MCF 10A (cell line): ENCODE measurements at regions not wholly inside any gene's neighbourhood (a gene's known extent, or its start where the extent isn't known, plus 50 kb on each side); places are given as distances from the start of the nearest gene placed in this dataset.

ENCODE experiments used
- BruUV-seq: library from RNA; stranded (reverse); fragments of 400-500 nt; replicated peaks from 2 replicates; lab custom pipeline; 2021; lab: Mats Ljungman, UMichigan
- CTCF ChIA-PET: fragments of 300-600 bp; sonication (Branson Sonifier 250); formaldehyde crosslinking; extraction: SDS; loops from one replicate; lab custom pipeline; 2021; ENCODE audit warnings: antibody characterized with exemption, inconsistent platforms; lab: Yijun Ruan, JAX
- POLR2A ChIA-PET: fragments of 300-600, 350-650 bp; sonication (Branson Sonifier 250); formaldehyde crosslinking; extraction: SDS; loops from one replicate; lab custom pipeline; 2020; ENCODE audit warnings: antibody characterized with exemption, inconsistent platforms; lab: Yijun Ruan, JAX
- DNase-seq: peaks from one replicate; pipeline ENCODE4 v3.0.0-alpha.2; 2018; ENCODE audit not compliant: unreplicated experiment
- H3K27ac Mint-ChIP-seq: one replicate; pipeline ENCODE4 v1.8.0; 2022; ENCODE audit warnings: mild to moderate bottlenecking, low read depth, mixed read lengths; ENCODE audit not compliant: unreplicated experiment
- H3K27me3 Mint-ChIP-seq: one replicate; pipeline ENCODE4 v1.8.0; 2022; ENCODE audit warnings: mixed read lengths; ENCODE audit not compliant: insufficient read depth, unreplicated experiment
- H3K36me3 Mint-ChIP-seq: one replicate; pipeline ENCODE4 v1.8.0; 2022; ENCODE audit warnings: mild to moderate bottlenecking, moderate library complexity, mixed read lengths; ENCODE audit not compliant: insufficient read depth, unreplicated experiment
- H3K4me1 Mint-ChIP-seq: one replicate; pipeline ENCODE4 v1.8.0; 2022; ENCODE audit warnings: mixed read lengths; ENCODE audit not compliant: insufficient read depth, unreplicated experiment
- H3K4me3 Mint-ChIP-seq: one replicate; pipeline ENCODE4 v1.8.0; 2022; ENCODE audit warnings: mild to moderate bottlenecking, moderate library complexity, mixed read lengths; ENCODE audit not compliant: unreplicated experiment
- H3K9me3 Mint-ChIP-seq: one replicate; pipeline ENCODE4 v1.8.0; 2022; ENCODE audit warnings: mixed read lengths; ENCODE audit not compliant: unreplicated experiment
- CTCF ChIP-seq: fragments of 200-600 bp; IDR thresholded peaks from one replicate; pipeline ENCODE4 v1.8.0; 2022; ENCODE audit warnings: antibody characterized with exemption, mild to moderate bottlenecking; ENCODE audit not compliant: unreplicated experiment
- intact Hi-C: fragments of 100-400 bp; cut with micrococcal nuclease; formaldehyde crosslinking; loops from 2 replicates; pipeline ENCODE4 v1.14.1; 2022

GRCh38 chr2:58636872-58637271 is 395.7 kb upstream of the FANCL start:
- ChIA-PET POLR2A (interaction anchor here (0.6 kb wide), 1 partner anchor 20 kb away, joined by 3 read pairs; no protein-coding TSS in a partner anchor), CTCF (no interaction called here)
- Mint-ChIP-seq H3K27me3 (no peaks in the 10 kb centered on the region), H3K27ac (no peak overlapping the region), H3K9me3 (no peaks in the 10 kb centered on the region), H3K4me1 (peaks cover 25% of the 10 kb centered on the region), H3K4me3 (no peak overlapping the region), H3K36me3 (no peaks in the 10 kb centered on the region)
- DNase-seq, result no peak
- intact Hi-C loops, result no loop called here
- TF ChIP-seq CTCF, result no peak
- no TSS peak for BruUV-seq

GRCh38 chr2:58635801-58636375 is 394.8 kb upstream of the FANCL start:
- Mint-ChIP-seq H3K27ac (no peak overlapping the region), H3K9me3 (no peaks in the 10 kb centered on the region), H3K36me3 (no peaks in the 10 kb centered on the region), H3K4me1 (peaks cover 25% of the 10 kb centered on the region), H3K4me3 (no peak overlapping the region), H3K27me3 (no peaks in the 10 kb centered on the region)
- TF ChIP-seq CTCF, result no peak
- ChIA-PET CTCF (interaction anchor here (0.9 to 1.0 kb wide), 2 partner anchors 25 to 186 kb away, joined by 3 read pairs; no protein-coding TSS in a partner anchor), POLR2A (interaction anchor here (0.6 to 2.3 kb wide), 3 partner anchors 12 to 30 kb away, joined by 3 to 9 read pairs (median 6); no protein-coding TSS in a partner anchor)
- no peak for DNase-seq
- no TSS peak for BruUV-seq
- intact Hi-C loops, result no loop called here

- H3K36me3 Mint-ChIP-seq, result no peaks in the 10 kb centered on the region
- BruUV-seq, result no TSS peak
- peak; percentile 63 for DNase-seq
- peak overlapping the region; percentile 57 for H3K27ac Mint-ChIP-seq
- POLR2A ChIA-PET, result interaction anchor here (0.6 to 2.8 kb wide), 12 partner anchors 11 to 1917 kb away, joined by 3 to 20 read pairs (median 4); no protein-coding TSS in a partner anchor
- H3K9me3 Mint-ChIP-seq, result no peaks in the 10 kb centered on the region
- peak overlapping the region; percentile 10 for H3K4me3 Mint-ChIP-seq
- CTCF ChIA-PET, result interaction anchor here (0.6 to 2.2 kb wide), 3 partner anchors 24 to 915 kb away, joined by 3 to 9 read pairs (median 3); no protein-coding TSS in a partner anchor
- no peak for TF ChIP-seq CTCF
- intact Hi-C loops, result no loop called here
- peaks cover 32% of the 10 kb centered on the region for H3K4me1 Mint-ChIP-seq
- H3K27me3 Mint-ChIP-seq, result no peaks in the 10 kb centered on the region
These were observed 393.7 kb upstream of the FANCL start for GRCh38 chr2:58634653-58635370.
